Panc1 (cell line): ENCODE measurements at regions not wholly inside any gene's neighbourhood (a gene's known extent, or its start where the extent isn't known, plus 50 kb on each side); places are given as distances from the start of the nearest gene placed in this dataset.

Experiments used
- ATAC-seq: fragments of 200-7000 bp; cut with Tn5 transposase; 2 replicates; pipeline ENCODE4 v1.9.1; 2020; ENCODE audit warnings: mild to moderate bottlenecking, moderate library complexity
- BruUV-seq: library from RNA; stranded (reverse); fragments of 400-500 nt; replicated peaks from 2 replicates; lab custom pipeline; 2021; lab: Mats Ljungman, UMichigan
- CTCF ChIA-PET: fragments of 300-600 bp; sonication (Branson Sonifier 250); formaldehyde crosslinking; loops from one replicate; lab custom pipeline; 2022; ENCODE audit warnings: antibody characterized with exemption; lab: Charles Lee
- POLR2A ChIA-PET: fragments of 300-600 bp; sonication (Branson Sonifier 250); formaldehyde crosslinking; loops from one replicate; lab custom pipeline; 2022; ENCODE audit warnings: antibody characterized with exemption; lab: Charles Lee
- DNase-seq: peaks from one replicate; pipeline ENCODE4 v3.0.0-alpha.2; 2010; ENCODE audit warnings: low read depth, low spot score
- H3K27ac ChIP-seq: 2 replicates; pipeline ENCODE4 v1.5.1; 2011; ENCODE audit warnings: mild to moderate bottlenecking, low read length, inconsistent platforms
- H3K27me3 ChIP-seq: fragments of 200-500 bp; sonication (Bioruptor generic); 2 replicates; pipeline ENCODE4 v1.6.0; 2014; ENCODE audit warnings: low read length, inconsistent platforms; ENCODE audit not compliant: control insufficient read depth, insufficient read depth
- H3K36me3 ChIP-seq: fragments of 200-500 bp; sonication (Bioruptor generic); 2 replicates; pipeline ENCODE4 v1.5.1; 2014; ENCODE audit warnings: inconsistent platforms, mild to moderate bottlenecking, low read length, moderate library complexity; ENCODE audit not compliant: control insufficient read depth, insufficient read depth
- H3K4me1 ChIP-seq: 2 replicates; pipeline ENCODE4 v1.5.1; 2011; ENCODE audit warnings: inconsistent platforms, mild to moderate bottlenecking, low read length, moderate library complexity; ENCODE audit not compliant: control insufficient read depth, insufficient read depth
- H3K4me3 ChIP-seq, 2 experiments: 2 replicates each; pipeline ENCODE4 v1.5.1; 2011 to 2012; ENCODE audit warnings: low read depth in 2 of 2, low read length in 2 of 2, mild to moderate bottlenecking in 2 of 2, inconsistent platforms in 1 of 2, moderate library complexity in 1 of 2
- H3K9me3 ChIP-seq: fragments of 200-500 bp; sonication (Bioruptor generic); 2 replicates; pipeline ENCODE4 v1.5.1; 2014; ENCODE audit warnings: low read depth, mild to moderate bottlenecking, inconsistent platforms, low read length, moderate library complexity; ENCODE audit not compliant: control insufficient read depth, insufficient read depth
- CTCF ChIP-seq: fragments of 450-650 bp; IDR thresholded peaks from 2 replicates; pipeline ENCODE4 v1.5.1; 2017; ENCODE audit warnings: mild to moderate bottlenecking
- POLR2AphosphoS5 ChIP-seq: IDR thresholded peaks from 2 replicates; pipeline ENCODE4 v1.6.1; 2012; ENCODE audit warnings: mild to moderate bottlenecking, low read depth, low read length, moderate library complexity
- REST ChIP-seq, 2 experiments: IDR thresholded peaks; 2 replicates each; pipeline ENCODE4 v1.6.1; 2011 to 2012; ENCODE audit warnings: low read depth in 2 of 2, control low read depth in 1 of 2, low read length in 1 of 2, mild to moderate bottlenecking in 1 of 2, moderate library complexity in 1 of 2; ENCODE audit not compliant: insufficient read depth in 1 of 2
- SIN3A ChIP-seq: IDR thresholded peaks from 2 replicates; pipeline ENCODE4 v1.6.1; 2012; ENCODE audit warnings: low read depth, mild to moderate bottlenecking, low read length, moderate library complexity, borderline replicate concordance; ENCODE audit not compliant: insufficient read depth
- TCF7L2 ChIP-seq: IDR thresholded peaks from 2 replicates; pipeline ENCODE4 v1.6.1; 2011; ENCODE audit warnings: mild to moderate bottlenecking, low read depth, low read length, inconsistent platforms
- in situ Hi-C: cut with HindIII; loops from 2 replicates; pipeline ENCODE4 v1.10.0; 2016; ENCODE audit warnings: low sequenced_read_pairs, low pct_unique_long_range_greater_than_20kb
- intact Hi-C: fragments of 100-400 bp; cut with micrococcal nuclease; formaldehyde crosslinking; loops from one replicate; pipeline ENCODE4 v1.10.0; 2022; ENCODE audit not compliant: unreplicated experiment

GRCh38 chr2:104102615-104103014 lies 751.3 kb upstream of the POU3F3 start:
- no TSS peak for BruUV-seq
- in situ Hi-C loops, result no loop called here
- no peaks in the 10 kb centered on the region for H3K9me3 ChIP-seq
- ATAC-seq (no peak), DNase-seq (no peak)
- H3K4me3 ChIP-seq, result no peak overlapping the region
- no peaks in the 10 kb centered on the region for H3K4me1 ChIP-seq
- no peak overlapping the region for H3K27ac ChIP-seq
- ChIA-PET CTCF (no interaction called here), POLR2A (no interaction called here)
- H3K36me3 ChIP-seq, result no peaks in the 10 kb centered on the region
- no peaks in the 10 kb centered on the region for H3K27me3 ChIP-seq
- intact Hi-C loops, result no loop called here
- TF ChIP-seq SIN3A (no peak), POLR2AphosphoS5 (no peak), TCF7L2 (no peak), CTCF (no peak), REST (IDR thresholded peaks at IDR 0.05; ENCODE audit: insufficient read depth in 1 of 2, low read depth in 2 of 2, low read length in 1 of 2) (no peak)

- TF ChIP-seq SIN3A, result no peak
- TF ChIP-seq POLR2AphosphoS5, result no peak
- TF ChIP-seq TCF7L2, result no peak
- TF ChIP-seq REST (IDR thresholded peaks at IDR 0.05; ENCODE audit: insufficient read depth in 1 of 2, low read depth in 2 of 2, low read length in 1 of 2), result no peak
- no peak for TF ChIP-seq CTCF
- no peak for DNase-seq
- ATAC-seq, result no peak
- intact Hi-C loops (no loop called here), in situ Hi-C loops (no loop called here)
- no TSS peak for BruUV-seq
- ChIA-PET POLR2A (no interaction called here), CTCF (no interaction called here)
- Histone ChIP-seq H3K9me3 (0 out of 2 replicates have a peak, but pooled peaks cover 4% of the 10 kb centered on the region), H3K4me1 (no peaks in the 10 kb centered on the region), H3K4me3 (no peak overlapping the region), H3K27ac (no peak overlapping the region), H3K36me3 (no peaks in the 10 kb centered on the region), H3K27me3 (no peaks in the 10 kb centered on the region)
Observed at GRCh38 chr2:104109356-104109755, 744.6 kb upstream of the POU3F3 start.
